Type B pancreatic cell (in vitro differentiated cells): ENCODE measurements at regions not wholly inside any gene's neighbourhood (a gene's known extent, or its start where the extent isn't known, plus 50 kb on each side); places are given as distances from the start of the nearest gene placed in this dataset.
"Not testable (repeated sequence)": the region's sequence is repeated elsewhere in the genome, so short reads cannot be mapped to it uniquely, and the experiment has no call there.

Source experiments
- DNase-seq: peaks from one replicate; pipeline ENCODE4 v3.0.0; 2021; ENCODE audit warnings: mixed read lengths; ENCODE audit not compliant: unreplicated experiment; ENCODE audit errors: extremely low spot score
- H3K27ac Mint-ChIP-seq: 2 replicates; pipeline ENCODE4 v1.8.0; 2021; ENCODE audit warnings: mild to moderate bottlenecking, mixed read lengths
- H3K27me3 Mint-ChIP-seq: 2 replicates; pipeline ENCODE4 v1.8.0; 2021; ENCODE audit warnings: mixed read lengths
- H3K36me3 Mint-ChIP-seq: 2 replicates; pipeline ENCODE4 v1.8.0; 2021; ENCODE audit warnings: mixed read lengths
- H3K4me1 Mint-ChIP-seq: one replicate; pipeline ENCODE4 v1.8.0; 2021; ENCODE audit warnings: mixed read lengths; ENCODE audit not compliant: unreplicated experiment
- H3K4me3 Mint-ChIP-seq: 2 replicates; pipeline ENCODE4 v1.8.0; 2021; ENCODE audit warnings: mild to moderate bottlenecking, mixed read lengths
- H3K9me3 Mint-ChIP-seq: 2 replicates; pipeline ENCODE4 v1.8.0; 2021; ENCODE audit warnings: mixed read lengths
- CTCF ChIP-seq: fragments of 200-600 bp; sonication (generic); conservative IDR thresholded peaks from 2 replicates; pipeline ENCODE4 v1.5.0; 2021; ENCODE audit warnings: antibody characterized with exemption, mild to moderate bottlenecking

GRCh38 chr9:106218427-106218826 lies 524.1 kb downstream of the TMEM38B start:
- H3K36me3 Mint-ChIP-seq = no peaks in the 10 kb centered on the region
- H3K4me3 Mint-ChIP-seq = no peak overlapping the region
- no peak overlapping the region for H3K27ac Mint-ChIP-seq
- no peak for TF ChIP-seq CTCF
- H3K27me3 Mint-ChIP-seq = no peaks in the 10 kb centered on the region
- H3K9me3 Mint-ChIP-seq = no peaks in the 10 kb centered on the region
- no peak for DNase-seq
- H3K4me1 Mint-ChIP-seq = no peaks in the 10 kb centered on the region

DNA sequence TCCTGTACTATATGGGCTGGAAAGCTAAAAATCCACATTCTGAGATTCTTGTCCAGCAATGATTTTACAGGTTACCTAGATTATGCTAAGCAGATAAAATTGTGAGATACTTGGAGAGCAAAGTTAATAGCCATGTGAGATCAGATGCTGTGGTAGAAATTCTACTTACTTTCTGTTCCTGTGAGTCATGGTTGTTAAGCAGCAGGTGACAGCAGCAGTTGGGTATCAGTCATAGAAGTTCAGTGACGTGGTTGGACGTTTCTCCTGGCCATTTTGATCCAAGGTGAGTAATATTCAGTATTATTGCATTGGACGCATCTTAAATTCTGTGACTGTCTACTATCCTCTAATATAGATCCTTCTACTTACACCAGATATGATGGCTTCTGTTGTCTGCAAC lies 524.5 kb downstream of the TMEM38B start:
- no peaks in the 10 kb centered on the region for H3K4me1 Mint-ChIP-seq
- no peaks in the 10 kb centered on the region for H3K9me3 Mint-ChIP-seq
- no peaks in the 10 kb centered on the region for H3K36me3 Mint-ChIP-seq
- no peaks in the 10 kb centered on the region for H3K27me3 Mint-ChIP-seq
- no peak for TF ChIP-seq CTCF
- no peak overlapping the region for H3K4me3 Mint-ChIP-seq
- H3K27ac Mint-ChIP-seq = no peak overlapping the region
- DNase-seq = no peak

DNA sequence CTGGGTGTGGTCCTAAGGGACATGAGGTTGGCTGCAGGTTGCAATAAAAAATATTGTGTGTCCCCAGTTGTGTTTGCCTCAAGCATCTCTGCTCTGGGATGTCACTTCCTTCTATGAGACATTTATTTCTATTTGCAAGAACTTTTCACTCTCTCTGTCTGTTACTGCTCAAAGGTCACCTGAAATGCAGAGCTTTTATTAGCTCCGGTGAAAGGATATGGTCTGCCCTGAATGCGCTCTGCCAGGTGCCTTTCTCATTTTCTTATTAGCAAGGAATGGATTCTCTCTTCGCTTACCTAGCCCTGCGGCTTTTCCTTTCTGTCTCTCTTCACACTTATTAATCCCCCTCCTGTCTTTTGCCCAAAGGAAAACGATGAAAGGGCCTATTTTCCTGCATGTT lies 526.1 kb downstream of the TMEM38B start:
- Mint-ChIP-seq H3K36me3 (no peaks in the 10 kb centered on the region), H3K9me3 (no peaks in the 10 kb centered on the region), H3K27me3 (no peaks in the 10 kb centered on the region)

GRCh38 chr9:106228861-106229260 lies 534.5 kb downstream of the TMEM38B start:
- H3K36me3 Mint-ChIP-seq = no peaks in the 10 kb centered on the region
- H3K27ac Mint-ChIP-seq = no peak overlapping the region
- no peak for TF ChIP-seq CTCF
- H3K27me3 Mint-ChIP-seq = no peaks in the 10 kb centered on the region
- no peak for DNase-seq
- peaks cover 5% of the 10 kb centered on the region for H3K4me1 Mint-ChIP-seq
- H3K4me3 Mint-ChIP-seq = no peak overlapping the region
- H3K9me3 Mint-ChIP-seq = no peaks in the 10 kb centered on the region

More for the DNA sequence above, 526.1 kb downstream of the TMEM38B start:
- Mint-ChIP-seq H3K27ac (no peak overlapping the region), H3K4me3 (no peak overlapping the region), H3K4me1 (no peaks in the 10 kb centered on the region)
- DNase-seq = no peak
- no peak for TF ChIP-seq CTCF

GRCh38 chr9:106233116-106233515 lies 538.8 kb downstream of the TMEM38B start:
- no peak for DNase-seq
- Mint-ChIP-seq H3K27me3 (no peaks in the 10 kb centered on the region), H3K4me1 (peaks cover 5% of the 10 kb centered on the region), H3K4me3 (no peak overlapping the region), H3K9me3 (no peaks in the 10 kb centered on the region), H3K27ac (no peak overlapping the region), H3K36me3 (no peaks in the 10 kb centered on the region)
- TF ChIP-seq CTCF = no peak

GRCh38 chr9:106260908-106261307 lies 566.6 kb downstream of the TMEM38B start:
- not testable (repeated sequence) for DNase-seq, H3K4me1 Mint-ChIP-seq, H3K9me3 Mint-ChIP-seq, H3K4me3 Mint-ChIP-seq, H3K27me3 Mint-ChIP-seq, H3K27ac Mint-ChIP-seq, H3K36me3 Mint-ChIP-seq
